ENCODE measurements at regions not wholly inside any gene's neighbourhood (a gene's known extent, or its start where the extent isn't known, plus 50 kb on each side); places are given as distances from the start of the nearest gene placed in this dataset.

- DNase-seq (ENCODE audit: low spot score in 2 of 2), result no peak
- intact Hi-C loops (cut with DNase I; ENCODE audit: low total_unique reads), result no loop called here
- H3K4me3 ChIP-seq (ENCODE audit: low read depth, poor library complexity, severe bottlenecking), result no peak overlapping the region
- 34 to 44% methylated on average over 4 of the region's 4 CpGs for WGBS, 2 donors
- TF ChIP-seq CTCF (IDR thresholded peaks at IDR 0.05), result no peak
- no peak for TF ChIP-seq POLR2A (IDR thresholded peaks at IDR 0.05)
These were observed 79.2 kb upstream of the PAPOLG start for GRCh38 chr2:60676706-60677330.

- whole genome bisulfite sequencing, 2 donors, result 47 to 48% methylated on average over 4 of the region's 4 CpGs
These were observed 78.7 kb upstream of the PAPOLG start for GRCh38 chr2:60677356-60677755.

GRCh38 chr2:60678551-60678950 is 77.5 kb upstream of the PAPOLG start:
- no peak overlapping the region for H3K4me3 ChIP-seq (ENCODE audit: low read depth, poor library complexity, severe bottlenecking)
- WGBS, 2 donors, result 90 to 93% methylated on average over 7 of the region's 7 CpGs
- intact Hi-C loops (cut with DNase I; ENCODE audit: low total_unique reads), result no loop called here
- TF ChIP-seq CTCF (IDR thresholded peaks at IDR 0.05) (no peak), POLR2A (IDR thresholded peaks at IDR 0.05) (no peak)
- no peak for DNase-seq (ENCODE audit: low spot score in 2 of 2)

More at GRCh38 chr2:60677356-60677755, 78.7 kb upstream of the PAPOLG start:
- TF ChIP-seq POLR2A (IDR thresholded peaks at IDR 0.05), result no peak
- no peak for TF ChIP-seq CTCF (IDR thresholded peaks at IDR 0.05)
- H3K4me3 ChIP-seq (ENCODE audit: low read depth, poor library complexity, severe bottlenecking), result no peak overlapping the region
- DNase-seq (ENCODE audit: low spot score in 2 of 2), result no peak
- intact Hi-C loops (cut with DNase I; ENCODE audit: low total_unique reads), result no loop called here

GRCh38 chr2:60679036-60679780 is 76.9 kb upstream of the PAPOLG start:
- TF ChIP-seq CTCF (IDR thresholded peaks at IDR 0.05), result no peak
- no peak for TF ChIP-seq POLR2A (IDR thresholded peaks at IDR 0.05)
- WGBS, 2 donors, result 65 to 66% methylated on average over 9 of the region's 9 CpGs
- H3K4me3 ChIP-seq (ENCODE audit: low read depth, poor library complexity, severe bottlenecking), result no peak overlapping the region
- intact Hi-C loops (cut with DNase I; ENCODE audit: low total_unique reads), result no loop called here
- no peak for DNase-seq (ENCODE audit: low spot score in 2 of 2)

DNA sequence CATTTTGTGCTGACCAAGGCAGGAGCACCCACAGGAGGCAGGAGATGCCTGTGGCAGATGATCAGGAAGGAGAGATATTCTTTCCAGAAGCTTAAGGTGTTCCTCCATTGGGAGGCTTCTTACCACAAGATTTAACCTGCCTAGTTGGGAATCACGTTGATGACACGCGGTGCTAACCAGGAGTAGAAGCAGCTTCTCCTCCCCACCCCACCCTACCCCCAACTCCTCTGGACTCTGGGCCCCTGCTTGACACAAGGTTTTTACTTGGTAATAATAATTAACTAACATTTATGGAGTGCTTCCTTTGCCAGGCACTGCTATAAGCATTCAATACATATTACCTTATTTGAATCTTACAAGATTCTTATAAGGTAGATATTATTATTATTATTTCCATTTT is 62.5 kb upstream of the PAPOLG start:
- H3K4me3 ChIP-seq (ENCODE audit: low read depth, poor library complexity, severe bottlenecking), result no peak overlapping the region
- intact Hi-C loops (cut with DNase I; ENCODE audit: low total_unique reads), result no loop called here
- DNase-seq (ENCODE audit: low spot score in 2 of 2), result no peak
- TF ChIP-seq POLR2A (IDR thresholded peaks at IDR 0.05) (no peak), CTCF (IDR thresholded peaks at IDR 0.05) (no peak)
- WGBS, 2 donors, result 65 to 82% methylated on average over 3 of the region's 3 CpGs

Data from lower leg skin (tissue), 4 donors.